ENCODE measurements at regions not wholly inside any gene's neighbourhood (a gene's known extent, or its start where the extent isn't known, plus 50 kb on each side); places are given as distances from the start of the nearest gene placed in this dataset.

DNA sequence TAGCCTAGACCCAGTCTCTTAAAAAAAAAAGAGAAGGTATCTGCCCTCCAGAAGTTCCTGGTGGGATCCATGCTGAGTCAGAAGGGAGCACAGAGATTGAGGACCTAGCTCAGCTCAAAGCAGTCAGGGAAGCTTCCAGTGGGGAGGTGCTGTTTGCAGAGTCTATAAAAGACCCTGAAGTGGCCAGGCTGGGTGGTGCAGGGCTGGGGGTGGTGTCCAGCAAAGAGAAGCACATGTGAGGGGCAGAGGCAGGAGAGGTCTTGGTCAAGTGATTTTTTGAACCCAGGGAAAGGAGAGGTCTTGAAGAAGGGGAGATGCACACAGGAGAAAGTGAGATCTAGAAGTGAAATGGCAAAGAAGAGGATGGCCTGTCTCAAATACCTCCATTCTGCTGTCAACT is 130.4 kb upstream of the PODXL start:
- Histone ChIP-seq H3K27ac (ENCODE audit: control insufficient read depth, insufficient read depth, low read length) (no peak overlapping the region), H3K79me2 (ENCODE audit: control insufficient read depth, insufficient read depth, low read length) (no peaks in the 10 kb centered on the region), H3K36me3 (ENCODE audit: control insufficient read depth in 2 of 2, extremely low read depth in 1 of 2, insufficient read depth in 2 of 2, low read length in 2 of 2) (no peaks in the 10 kb centered on the region), H3K4me1 (ENCODE audit: control insufficient read depth, extremely low read depth, insufficient read depth, low read length) (peaks cover under 1% of the 10 kb centered on the region), H3K9me1 (ENCODE audit: control insufficient read depth, extremely low read depth, insufficient read depth, low read length) (no peaks in the 10 kb centered on the region), H4K20me1 (ENCODE audit: control insufficient read depth, extremely low read depth, insufficient read depth, low read length) (no peaks in the 10 kb centered on the region), H3K4me3 (ENCODE audit: control insufficient read depth in 2 of 3, extremely low read depth in 1 of 3, insufficient read depth in 2 of 3, low read depth in 1 of 3, low read length in 3 of 3) (no peak overlapping the region), H3K9me3 (ENCODE audit: control insufficient read depth, low read depth, low read length) (no peaks in the 10 kb centered on the region), H3K9ac (ENCODE audit: control insufficient read depth, extremely low read depth, insufficient read depth, low read length) (no peak overlapping the region), H3K4me2 (ENCODE audit: control insufficient read depth, extremely low read depth, insufficient read depth, low read depth, low read length) (no peak overlapping the region), H2AFZ (ENCODE audit: control insufficient read depth, low read length) (no peak overlapping the region), H3K27me3 (ENCODE audit: control insufficient read depth, extremely low read depth, insufficient read depth, low read length) (peaks cover 19% of the 10 kb centered on the region)
- FAIRE-seq (no peak), DNase-seq (ENCODE audit: low read depth, low spot score) (no peak)
- dilution Hi-C loops (cut with MboI; ENCODE audit: extremely low pct_ligation_motif_present, low sequenced_read_pairs), result no loop called here
- TF ChIP-seq EZH2 (IDR thresholded peaks at IDR 0.05; ENCODE audit: low read length), result no peak
- no peak for TF ChIP-seq CTCF (optimal IDR thresholded peaks at IDR 0.05 in 1 of 3, IDR thresholded peaks at IDR 0.05 in 1 of 3, conservative IDR thresholded peaks at IDR 0.05 in 1 of 3; ENCODE audit: extremely low read depth in 1 of 3, insufficient read depth in 2 of 3, low read length in 3 of 3)

- H3K79me2 ChIP-seq (ENCODE audit: control insufficient read depth, insufficient read depth, low read length), result no peaks in the 10 kb centered on the region
- DNase-seq (ENCODE audit: low read depth, low spot score) (no peak), FAIRE-seq (no peak)
- H2AFZ ChIP-seq (ENCODE audit: control insufficient read depth, low read length), result no peak overlapping the region
- dilution Hi-C loops (cut with MboI; ENCODE audit: extremely low pct_ligation_motif_present, low sequenced_read_pairs), result no loop called here
- H3K27ac ChIP-seq (ENCODE audit: control insufficient read depth, insufficient read depth, low read length), result no peak overlapping the region
- H3K9ac ChIP-seq (ENCODE audit: control insufficient read depth, extremely low read depth, insufficient read depth, low read length), result no peak overlapping the region
- TF ChIP-seq CTCF (optimal IDR thresholded peaks at IDR 0.05 in 1 of 3, IDR thresholded peaks at IDR 0.05 in 1 of 3, conservative IDR thresholded peaks at IDR 0.05 in 1 of 3; ENCODE audit: extremely low read depth in 1 of 3, insufficient read depth in 2 of 3, low read length in 3 of 3), result no peak
- no peak for TF ChIP-seq EZH2 (IDR thresholded peaks at IDR 0.05; ENCODE audit: low read length)
- no peaks in the 10 kb centered on the region for H3K4me1 ChIP-seq (ENCODE audit: control insufficient read depth, extremely low read depth, insufficient read depth, low read length)
- H3K9me1 ChIP-seq (ENCODE audit: control insufficient read depth, extremely low read depth, insufficient read depth, low read length), result no peaks in the 10 kb centered on the region
- H4K20me1 ChIP-seq (ENCODE audit: control insufficient read depth, extremely low read depth, insufficient read depth, low read length), result no peaks in the 10 kb centered on the region
- no peak overlapping the region for H3K4me3 ChIP-seq (ENCODE audit: control insufficient read depth in 2 of 3, extremely low read depth in 1 of 3, insufficient read depth in 2 of 3, low read depth in 1 of 3, low read length in 3 of 3)
- no peaks in the 10 kb centered on the region for H3K36me3 ChIP-seq (ENCODE audit: control insufficient read depth in 2 of 2, extremely low read depth in 1 of 2, insufficient read depth in 2 of 2, low read length in 2 of 2)
- peaks cover 7% of the 10 kb centered on the region for H3K27me3 ChIP-seq (ENCODE audit: control insufficient read depth, extremely low read depth, insufficient read depth, low read length)
- H3K4me2 ChIP-seq (ENCODE audit: control insufficient read depth, extremely low read depth, insufficient read depth, low read depth, low read length), result no peak overlapping the region
- H3K9me3 ChIP-seq (ENCODE audit: control insufficient read depth, low read depth, low read length), result no peaks in the 10 kb centered on the region
These were observed 127.2 kb upstream of the PODXL start for GRCh38 chr7:131683536-131684125.
